Activated CD4-positive, alpha-beta T cell treated with anti-CD3 and anti-CD28 coated beads, Interleukin-2, amount 50 U/mL, for 16 hours (primary cell): ENCODE measurements at regions not wholly inside any gene's neighbourhood (a gene's known extent, or its start where the extent isn't known, plus 50 kb on each side); places are given as distances from the start of the nearest gene placed in this dataset.
"Not testable (repeated sequence)": the region's sequence is repeated elsewhere in the genome, so short reads cannot be mapped to it uniquely, and the experiment has no call there.

ENCODE experiments used
- DNase-seq: peaks from one replicate; pipeline ENCODE4 v3.0.0-alpha.2; 2020

DNA sequence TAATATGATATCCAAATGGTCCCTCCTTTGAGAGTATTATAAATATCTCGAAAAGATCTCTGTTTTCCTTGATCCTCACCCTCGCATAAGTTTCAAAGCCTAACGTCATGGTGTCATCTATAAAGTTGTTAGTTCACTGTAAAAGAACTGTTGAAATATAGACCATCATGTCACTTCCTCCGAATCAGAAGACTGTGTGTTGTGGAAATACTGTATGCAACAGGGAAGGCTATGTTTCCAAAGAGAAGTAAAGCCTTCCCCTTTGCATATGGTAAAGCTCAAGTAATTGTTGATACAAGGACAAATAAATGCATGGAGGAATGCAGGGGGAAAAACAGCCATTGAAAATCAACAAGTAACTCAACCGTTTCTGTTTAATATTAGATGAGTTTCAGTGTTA, 125.9 kb downstream of the ZNF365 start:
- not testable (repeated sequence) for DNase-seq

GRCh38 chr10:62501547-62501946, 127.4 kb downstream of the ZNF365 start:
- DNase-seq = no peak

DNA sequence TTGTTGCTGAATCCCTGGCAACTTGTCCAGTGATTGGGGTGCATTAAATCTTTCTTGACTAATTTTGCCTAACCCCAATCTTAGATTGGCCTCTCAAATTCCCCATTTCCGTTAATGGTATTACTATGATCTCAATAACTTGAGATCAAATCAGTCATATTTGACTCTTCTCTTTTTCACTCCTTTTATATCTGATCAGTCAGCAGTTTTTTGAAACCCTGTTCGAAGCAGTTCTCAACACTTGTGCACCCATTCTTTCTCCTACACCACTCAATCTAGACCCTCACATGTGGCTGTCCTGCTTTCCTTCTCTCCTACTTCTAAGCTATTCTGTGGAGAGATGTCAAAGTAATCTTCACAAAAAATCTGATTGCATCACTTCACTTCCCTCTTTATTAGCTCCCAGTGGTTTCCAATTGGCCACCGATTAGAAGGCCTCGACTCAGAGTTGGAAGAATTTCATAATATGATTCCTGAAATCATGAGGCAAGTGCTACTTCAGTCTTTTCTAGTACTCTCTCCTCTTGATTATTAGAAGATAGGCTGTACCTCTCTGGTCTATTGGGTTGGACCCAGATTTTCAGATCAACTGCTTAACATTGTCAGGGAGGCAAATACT, 128.9 kb downstream of the ZNF365 start:
- no peak for DNase-seq

- no peak for DNase-seq
These were observed 129.7 kb downstream of the ZNF365 start for GRCh38 chr10:62503872-62504271.

- no peak for DNase-seq
These were observed 132.2 kb downstream of the ZNF365 start for GRCh38 chr10:62506371-62506770.

DNA sequence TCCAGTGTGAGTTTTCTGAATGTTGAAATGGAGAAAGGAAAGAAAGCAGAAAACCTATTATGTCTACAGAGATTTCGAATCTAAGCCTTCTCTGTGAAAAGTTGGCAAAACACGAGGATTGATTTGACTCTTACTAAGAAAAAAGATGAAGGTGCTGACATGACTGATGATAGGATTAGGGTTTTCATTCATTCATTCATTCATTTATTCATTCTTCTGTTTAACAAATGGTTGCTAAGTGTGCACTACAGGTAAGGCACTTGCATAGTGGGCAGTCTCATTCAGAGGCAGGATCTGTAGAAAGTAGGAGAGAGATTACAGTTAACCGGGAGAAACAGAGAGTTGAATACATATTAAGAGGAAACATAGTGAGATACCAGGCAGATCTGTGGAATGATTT, 137.1 kb downstream of the ZNF365 start:
- DNase-seq = no peak

DNA sequence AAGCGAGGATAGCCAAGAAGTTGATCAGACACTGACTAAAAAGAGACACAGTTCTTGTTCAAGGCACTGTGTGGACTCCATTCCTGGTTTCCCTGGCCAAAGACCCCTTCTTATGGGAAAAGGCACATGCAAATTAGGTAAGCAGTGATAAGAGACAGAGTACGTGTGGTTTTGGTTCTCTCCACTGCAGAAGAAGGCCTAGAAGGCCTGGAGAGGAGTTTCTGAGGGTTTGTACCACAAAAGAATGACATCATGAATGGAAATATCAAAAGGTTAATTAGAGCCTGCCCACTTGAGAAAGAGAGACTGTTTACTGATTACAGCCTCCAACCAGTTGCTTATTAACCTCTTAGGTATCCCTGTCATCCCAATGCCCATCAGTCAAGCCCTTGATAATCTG, 137.5 kb downstream of the ZNF365 start:
- no peak for DNase-seq

GRCh38 chr10:62512732-62513475, 138.7 kb downstream of the ZNF365 start:
- DNase-seq = no peak

DNA sequence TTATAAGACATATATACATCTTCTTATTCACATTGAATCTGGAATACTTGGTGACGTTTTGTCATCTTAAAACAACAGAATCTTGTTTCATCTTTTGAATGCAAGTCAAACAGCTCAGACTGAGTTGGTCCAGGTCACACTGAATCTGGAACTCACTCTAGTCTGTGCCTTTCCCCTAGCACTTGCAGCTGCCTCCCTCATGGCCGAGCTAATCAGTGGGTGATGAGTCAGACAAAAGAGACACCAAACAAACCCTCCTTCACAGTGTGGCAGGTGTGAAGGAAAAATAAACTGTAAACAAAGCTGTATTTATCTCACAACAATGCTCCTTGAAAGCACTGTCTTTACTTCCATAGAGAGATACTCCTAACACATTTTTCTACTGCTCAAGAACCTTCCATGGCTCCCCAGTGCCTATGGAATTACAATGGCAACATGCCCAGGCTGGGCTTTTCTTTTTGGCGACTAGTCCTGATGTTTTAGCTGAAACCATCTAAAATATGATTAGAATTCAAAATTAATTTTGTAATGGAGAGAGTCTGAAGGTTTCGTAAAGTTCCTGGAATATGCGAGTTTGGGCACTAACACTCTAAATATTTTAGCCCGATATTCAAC, 140.0 kb downstream of the ZNF365 start:
- DNase-seq = no peak

- no peak for DNase-seq
These were observed 143.1 kb downstream of the ZNF365 start for GRCh38 chr10:62517252-62517651.

GRCh38 chr10:62527019-62527827, 153.1 kb downstream of the ZNF365 start:
- DNase-seq = no peak

DNA sequence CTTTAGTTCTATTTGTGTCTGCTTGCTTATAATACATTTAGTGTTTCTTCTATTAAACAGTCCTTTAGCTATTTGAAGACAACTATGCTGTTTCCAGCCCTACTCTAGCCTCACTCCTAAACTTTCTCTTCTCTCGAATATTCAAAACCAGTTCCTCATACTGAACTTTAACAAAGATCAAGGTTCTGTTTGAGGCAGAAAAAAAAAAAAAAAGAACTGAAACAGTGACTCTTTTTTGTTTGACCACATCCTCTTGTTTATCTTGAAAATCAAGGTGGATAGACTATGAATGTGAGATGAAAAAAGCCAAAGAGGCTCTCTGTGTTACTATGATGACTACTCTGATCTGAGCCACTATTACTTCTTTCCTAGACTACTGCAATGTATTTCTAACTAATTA, 154.3 kb downstream of the ZNF365 start:
- peak; percentile 70 for DNase-seq

DNA sequence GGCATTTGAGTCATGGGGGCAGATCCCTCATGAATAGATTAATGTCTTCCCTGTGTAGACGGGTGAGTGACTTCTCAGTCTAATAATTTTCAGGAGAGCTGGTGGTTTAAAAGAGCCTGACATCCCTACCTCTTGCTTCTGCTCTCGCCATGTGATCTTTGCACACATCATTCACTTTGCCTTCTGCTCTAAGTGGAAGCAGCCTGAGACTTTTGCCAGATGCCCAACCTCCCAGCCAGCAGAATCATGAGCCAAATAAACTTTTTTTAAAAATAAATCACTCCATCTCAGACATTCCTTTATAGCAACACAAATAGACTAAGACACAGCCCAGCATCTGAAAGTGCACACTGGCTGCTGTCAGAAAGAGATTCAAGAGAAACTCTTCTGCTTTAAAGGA, 155.2 kb downstream of the ZNF365 start:
- no peak for DNase-seq

- no peak for DNase-seq
These were observed 159.9 kb downstream of the ZNF365 start for GRCh38 chr10:62534031-62534430.

DNA sequence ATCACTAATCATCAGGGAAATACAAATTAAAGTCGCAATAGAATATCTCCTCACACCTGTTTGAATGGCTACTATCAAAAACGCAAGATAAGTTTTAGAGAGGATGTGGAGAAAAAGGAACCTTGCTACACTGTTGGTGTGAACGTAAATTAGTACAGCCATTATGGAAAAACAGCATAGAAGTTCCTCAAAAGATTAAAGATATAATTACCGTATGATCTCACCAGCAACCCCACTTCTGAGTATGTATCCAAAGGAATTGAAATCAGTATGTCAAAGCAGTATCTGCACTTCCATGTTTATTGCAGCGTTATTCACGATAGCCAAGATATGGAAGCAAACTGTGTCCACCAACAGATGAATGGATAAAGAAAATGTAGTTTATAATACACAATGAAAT, 164.4 kb downstream of the ZNF365 start:
- DNase-seq = no peak

GRCh38 chr10:62540389-62540788, 166.2 kb downstream of the ZNF365 start:
- no peak for DNase-seq

DNA sequence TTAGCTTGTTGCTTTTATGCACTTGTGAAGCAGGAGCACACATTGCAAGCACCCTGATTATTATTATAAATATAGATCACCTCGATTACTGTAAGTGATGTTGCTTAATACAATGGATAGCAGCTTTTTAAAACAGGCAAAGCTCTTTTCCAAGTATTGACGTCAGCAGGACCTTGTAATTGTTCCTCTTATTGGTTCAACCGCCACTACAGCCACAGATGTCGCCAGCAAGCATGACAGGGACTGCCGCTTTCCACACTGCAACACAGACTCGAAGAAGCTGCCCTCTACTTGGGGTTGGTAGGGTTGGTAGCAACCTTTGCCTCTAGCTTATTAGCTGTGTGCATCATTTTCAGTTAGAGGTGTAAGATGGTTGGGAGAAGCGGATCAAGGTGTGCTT, 167.6 kb downstream of the ZNF365 start:
- no peak for DNase-seq

- DNase-seq = no peak
These were observed 169.6 kb downstream of the ZNF365 start for GRCh38 chr10:62543571-62544355.

GRCh38 chr10:62545160-62546066, 171.2 kb downstream of the ZNF365 start:
- no peak for DNase-seq

DNA sequence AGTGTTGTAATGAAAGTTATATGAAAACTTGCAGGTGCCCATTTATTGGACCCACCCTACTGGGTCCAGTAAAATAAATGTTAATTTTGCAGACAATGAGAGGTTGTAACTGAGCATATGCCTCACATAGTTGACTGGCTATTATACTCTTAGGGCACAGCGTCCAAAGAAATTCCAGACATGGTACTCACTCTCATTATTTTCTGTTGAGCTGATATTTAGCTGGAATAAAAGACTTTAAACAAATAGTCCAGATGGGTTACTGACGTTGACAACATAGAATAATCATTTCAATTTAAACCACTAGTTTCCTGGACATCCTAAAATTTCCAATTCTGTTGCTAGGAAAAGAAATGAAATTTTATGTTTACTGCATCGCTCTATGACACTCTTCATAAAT, 174.5 kb downstream of the ZNF365 start:
- DNase-seq = no peak

GRCh38 chr10:62550173-62550572, 176.0 kb downstream of the ZNF365 start:
- DNase-seq = no peak
